Ovary (tissue), 3 donors: ENCODE measurements at regions not wholly inside any gene's neighbourhood (a gene's known extent, or its start where the extent isn't known, plus 50 kb on each side); places are given as distances from the start of the nearest gene placed in this dataset.

Source experiments
- EP300 ChIP-seq: sonication (generic); formaldehyde crosslinking; IDR thresholded peaks from one replicate; pipeline ENCODE4 v1.6.1; 2017; ENCODE audit warnings: antibody characterized with exemption
- POLR2A ChIP-seq: fragments of 450-650 bp; IDR thresholded peaks from one replicate; pipeline ENCODE4 v1.6.1; 2017; ENCODE audit warnings: antibody characterized with exemption, mild to moderate bottlenecking, moderate library complexity
- TF ChIP-seq, protein P1 (sequence below), 3 donors: fragments of 450-650 bp in 2 of 3; fragments of 200-600 bp in 1 of 3; IDR thresholded peaks; one replicate each; pipeline versions ENCODE4 v1.5.1 to v1.8.0; 2016 to 2022; ENCODE audit warnings: antibody characterized with exemption in 3 of 3, mild to moderate bottlenecking in 1 of 3
- donor health status: DM: no; HTN: no; CAD: no.

DNA sequence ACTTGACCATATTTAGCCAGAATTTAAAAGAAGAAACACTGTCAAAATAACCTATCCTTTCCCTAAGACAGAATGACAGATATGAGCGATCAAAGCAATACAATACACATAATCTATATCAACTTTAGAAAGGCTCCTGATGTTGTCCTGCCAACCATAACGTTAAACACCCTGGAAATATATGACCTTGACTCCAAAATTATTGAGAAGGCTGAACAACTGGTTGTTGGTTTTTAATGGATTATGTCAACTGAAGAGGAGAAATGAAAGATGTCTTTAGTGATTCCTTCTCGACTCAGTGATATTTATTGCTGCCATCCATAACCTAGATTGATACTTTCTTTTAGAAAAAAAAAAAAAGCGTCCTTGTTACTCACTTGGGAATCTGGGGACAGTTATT is 957.2 kb downstream of the SLITRK1 start:
- TF ChIP-seq POLR2A (no peak), EP300 (no peak)
- TF ChIP-seq, protein P1, sequence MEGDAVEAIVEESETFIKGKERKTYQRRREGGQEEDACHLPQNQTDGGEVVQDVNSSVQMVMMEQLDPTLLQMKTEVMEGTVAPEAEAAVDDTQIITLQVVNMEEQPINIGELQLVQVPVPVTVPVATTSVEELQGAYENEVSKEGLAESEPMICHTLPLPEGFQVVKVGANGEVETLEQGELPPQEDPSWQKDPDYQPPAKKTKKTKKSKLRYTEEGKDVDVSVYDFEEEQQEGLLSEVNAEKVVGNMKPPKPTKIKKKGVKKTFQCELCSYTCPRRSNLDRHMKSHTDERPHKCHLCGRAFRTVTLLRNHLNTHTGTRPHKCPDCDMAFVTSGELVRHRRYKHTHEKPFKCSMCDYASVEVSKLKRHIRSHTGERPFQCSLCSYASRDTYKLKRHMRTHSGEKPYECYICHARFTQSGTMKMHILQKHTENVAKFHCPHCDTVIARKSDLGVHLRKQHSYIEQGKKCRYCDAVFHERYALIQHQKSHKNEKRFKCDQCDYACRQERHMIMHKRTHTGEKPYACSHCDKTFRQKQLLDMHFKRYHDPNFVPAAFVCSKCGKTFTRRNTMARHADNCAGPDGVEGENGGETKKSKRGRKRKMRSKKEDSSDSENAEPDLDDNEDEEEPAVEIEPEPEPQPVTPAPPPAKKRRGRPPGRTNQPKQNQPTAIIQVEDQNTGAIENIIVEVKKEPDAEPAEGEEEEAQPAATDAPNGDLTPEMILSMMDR (IDR thresholded peaks at IDR 0.05) = no peak
